GM19025 (cell line): ENCODE measurements at regions not wholly inside any gene's neighbourhood (a gene's known extent, or its start where the extent isn't known, plus 50 kb on each side); places are given as distances from the start of the nearest gene placed in this dataset.
"Not testable (repeated sequence)": the region's sequence is repeated elsewhere in the genome, so short reads cannot be mapped to it uniquely, and the experiment has no call there.

ENCODE experiments used
- ATAC-seq: cut with Tn5 transposase; IDR thresholded peaks from one replicate; pipeline ENCODE4 v1.9.1; 2021; ENCODE audit warnings: mild to moderate bottlenecking, low read depth, moderate library complexity; ENCODE audit not compliant: unreplicated experiment

DNA sequence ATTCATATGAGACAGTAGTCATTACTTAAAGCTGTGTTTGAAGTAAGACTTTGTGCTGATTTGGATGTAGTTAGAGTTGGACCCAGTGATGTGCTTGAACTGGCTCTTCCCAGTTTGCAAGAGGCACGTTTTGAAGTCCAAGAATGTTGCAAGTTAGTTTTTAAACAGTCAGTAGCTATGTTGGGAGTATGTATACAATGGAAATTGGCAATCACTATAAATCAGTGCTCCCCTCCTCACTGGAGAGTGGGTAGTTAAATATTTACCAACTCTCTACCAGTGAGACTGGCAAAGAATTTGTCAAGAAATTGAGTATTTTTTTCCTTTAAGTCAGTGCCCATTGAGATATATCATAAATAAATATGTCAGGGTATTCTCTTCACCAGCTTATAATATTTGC is 191.9 kb upstream of the SPRY1 start:
- no peak for ATAC-seq

DNA sequence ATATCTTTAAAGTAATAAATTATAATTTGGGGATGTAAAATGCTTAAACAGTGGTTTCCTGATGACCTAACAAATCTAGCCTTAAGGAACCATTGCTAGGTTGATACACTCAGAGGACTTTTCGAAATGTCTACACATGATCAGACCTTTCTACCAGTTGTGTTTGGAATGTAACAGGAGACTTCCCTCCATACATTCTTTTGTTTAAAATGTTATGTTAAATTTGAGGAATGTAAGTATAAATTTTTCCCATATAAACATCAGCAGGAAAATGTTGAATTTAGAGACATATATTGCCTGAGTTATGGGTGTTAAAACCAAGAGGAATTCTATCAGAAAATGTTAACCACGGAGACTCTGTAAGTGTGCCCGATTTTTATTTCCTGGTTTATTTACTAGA is 190.6 kb upstream of the SPRY1 start:
- no peak for ATAC-seq

DNA sequence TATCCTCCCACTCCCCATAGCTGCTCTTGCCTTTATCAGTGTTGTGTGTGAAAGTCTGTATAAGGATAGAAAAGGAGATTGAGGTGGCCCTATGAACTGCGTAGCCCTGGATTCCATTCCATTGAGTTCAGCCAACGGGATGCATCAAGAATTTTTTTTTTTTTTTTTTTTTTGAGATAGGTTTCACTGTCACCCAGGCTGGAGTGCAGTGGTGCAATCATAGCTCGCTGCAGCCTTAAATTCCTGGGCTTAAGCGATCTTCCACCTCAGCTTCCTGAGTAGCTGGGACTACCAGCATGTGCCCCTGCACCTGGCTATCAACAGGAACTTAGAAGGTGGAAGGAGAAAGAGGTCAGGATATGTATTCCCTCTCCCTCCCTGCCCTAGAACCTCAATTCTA is 187.2 kb upstream of the SPRY1 start:
- ATAC-seq: no peak

DNA sequence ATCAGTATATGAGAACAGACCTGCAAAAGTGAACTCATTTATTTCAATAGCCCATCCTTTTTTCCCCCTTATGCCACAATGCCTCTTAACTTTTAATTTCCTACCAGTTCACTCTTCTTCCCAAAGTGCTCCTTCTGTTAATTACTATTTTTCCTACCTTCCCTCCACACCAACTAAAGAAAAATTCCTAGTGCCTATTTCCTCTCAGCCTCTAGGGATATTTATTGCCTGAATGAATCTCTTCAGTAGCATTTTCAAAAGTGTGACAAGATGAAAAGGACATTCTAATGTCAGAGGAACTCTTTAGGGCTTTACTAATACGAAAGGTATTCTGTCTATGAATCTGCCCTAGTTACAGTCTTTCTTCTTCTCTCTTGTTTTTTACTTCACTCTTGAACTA is 181.1 kb upstream of the SPRY1 start:
- ATAC-seq: no peak

DNA sequence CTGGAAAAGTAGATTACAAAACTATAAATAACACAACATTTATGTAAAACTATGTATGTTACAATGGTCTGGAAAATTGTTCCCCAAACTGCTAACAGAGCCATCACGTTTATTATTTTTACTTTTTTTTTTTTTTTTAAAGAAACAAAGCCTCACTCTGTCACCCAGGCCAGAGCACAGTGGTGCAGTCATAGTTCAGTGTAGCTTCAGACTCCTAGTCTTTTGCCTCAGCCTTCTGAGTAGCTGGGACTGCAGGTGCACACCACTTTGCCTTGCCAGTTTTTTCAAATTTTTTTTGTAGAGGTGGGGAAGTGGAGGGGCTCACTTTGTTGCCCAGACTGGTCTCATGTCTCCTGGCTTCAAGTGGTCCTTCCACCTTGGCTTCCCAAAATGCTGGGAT is 180.1 kb upstream of the SPRY1 start:
- ATAC-seq: no peak

DNA sequence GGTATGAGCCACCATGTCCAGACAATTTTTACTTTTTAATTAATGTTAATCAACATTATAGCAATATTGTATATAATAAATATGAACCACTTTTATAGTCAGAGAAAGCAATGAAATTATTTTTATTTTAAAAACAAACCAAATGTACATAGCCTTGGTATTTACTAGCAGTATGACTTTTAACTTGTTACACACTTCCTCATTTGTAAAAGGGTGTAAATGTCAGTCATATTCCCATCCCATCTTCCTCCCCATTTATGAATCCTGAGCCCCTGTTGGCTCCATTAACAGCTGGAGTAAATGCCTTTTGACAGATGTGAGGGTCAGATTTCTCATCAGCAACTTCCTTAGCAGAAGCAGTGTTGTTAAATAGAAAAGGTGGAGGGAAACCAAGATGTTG is 179.6 kb upstream of the SPRY1 start:
- no peak for ATAC-seq

DNA sequence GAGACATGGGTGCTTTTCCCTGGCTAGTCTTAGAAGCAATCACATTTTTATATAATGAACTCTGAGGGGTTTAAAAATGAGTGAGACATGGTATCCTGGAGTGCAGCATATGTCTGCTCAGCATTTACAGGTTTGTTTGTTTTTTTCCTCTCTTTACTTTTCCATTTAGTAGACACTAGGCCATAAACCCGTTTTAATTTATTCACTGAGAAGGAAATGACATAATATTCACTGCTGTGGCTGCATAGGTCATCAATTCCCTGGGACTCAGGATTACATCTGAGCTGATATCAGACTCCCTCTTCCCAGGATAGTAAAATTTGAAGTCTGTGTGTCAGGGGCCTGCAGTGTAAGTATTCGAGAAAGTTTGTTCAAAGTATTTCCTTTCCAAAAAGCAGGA is 178.9 kb upstream of the SPRY1 start:
- ATAC-seq: no peak

DNA sequence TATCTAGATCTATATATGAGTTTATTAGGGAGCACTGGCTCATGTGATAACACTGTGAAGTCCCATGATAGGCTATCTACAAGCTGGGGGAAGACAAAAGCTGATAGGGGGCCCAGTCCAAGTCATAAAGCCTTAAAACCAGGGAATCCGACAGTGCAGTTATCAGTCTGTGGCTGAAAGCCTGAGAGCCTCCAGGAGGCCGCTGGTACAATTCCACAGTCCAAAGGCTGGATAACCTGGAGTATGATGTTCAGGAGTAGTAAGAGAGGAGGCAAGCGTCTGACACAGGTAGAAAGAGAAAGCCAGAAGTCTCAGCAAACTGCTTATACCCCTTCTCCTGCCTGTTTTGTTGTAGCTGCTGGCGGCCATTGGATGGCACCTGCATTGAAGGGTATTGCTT is 177.6 kb upstream of the SPRY1 start:
- ATAC-seq: no peak

DNA sequence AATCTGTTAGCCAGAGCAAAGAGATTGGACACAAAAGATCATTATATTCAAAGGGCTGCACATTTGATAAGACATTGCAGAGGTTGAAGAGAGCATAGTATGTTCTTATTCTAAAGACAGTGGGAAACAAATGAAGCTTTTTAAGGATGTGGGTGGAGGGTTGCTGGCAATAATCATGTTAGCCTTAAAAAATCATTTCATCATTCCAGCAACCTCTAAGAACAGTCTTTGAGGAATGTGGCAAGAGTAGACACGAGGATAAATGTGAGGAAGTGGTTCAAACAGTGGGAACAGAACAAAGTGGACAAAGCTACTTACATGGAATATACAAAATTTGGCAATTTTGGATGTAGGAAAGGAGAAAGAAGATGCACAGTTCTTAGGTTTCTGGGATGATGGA is 167.3 kb upstream of the SPRY1 start:
- no peak for ATAC-seq

DNA sequence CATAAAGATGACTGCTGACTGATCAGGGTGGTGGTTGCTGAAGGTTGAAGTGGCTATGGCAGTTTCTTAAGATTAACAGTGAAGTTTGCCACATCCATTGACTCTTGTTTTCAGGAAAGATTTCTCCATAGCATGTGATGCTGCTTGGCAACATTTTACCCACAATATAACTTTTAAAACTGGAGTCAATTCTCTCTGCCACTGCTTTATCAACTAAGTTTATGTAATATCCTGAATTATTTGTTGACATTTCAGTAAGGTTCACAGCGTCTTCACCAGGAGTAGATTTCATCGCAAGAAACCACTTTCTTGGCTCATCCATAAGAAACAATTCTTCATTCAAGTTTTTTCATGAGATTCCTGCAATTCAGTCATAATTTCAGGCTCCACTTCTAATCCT is 166.5 kb upstream of the SPRY1 start:
- ATAC-seq: no peak

DNA sequence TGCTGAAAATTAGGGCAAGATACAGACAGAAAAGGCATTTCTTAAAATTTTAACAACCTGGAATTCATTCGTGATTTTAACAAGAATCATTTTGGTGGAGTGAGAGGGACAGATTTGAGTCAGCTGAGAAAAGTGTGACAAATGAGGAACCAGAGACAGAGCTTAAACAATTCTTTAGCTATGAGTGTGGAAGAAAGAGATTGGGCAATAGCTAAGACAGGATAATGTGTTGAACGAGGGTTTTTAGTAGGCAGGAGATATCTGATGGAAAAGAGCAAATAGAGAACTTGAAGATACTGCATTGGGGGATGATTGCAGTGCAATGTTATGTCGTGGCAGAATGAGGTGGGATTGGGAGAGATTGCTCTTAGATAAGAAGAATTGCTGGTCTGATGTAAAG is 164.2 kb upstream of the SPRY1 start:
- no peak for ATAC-seq

DNA sequence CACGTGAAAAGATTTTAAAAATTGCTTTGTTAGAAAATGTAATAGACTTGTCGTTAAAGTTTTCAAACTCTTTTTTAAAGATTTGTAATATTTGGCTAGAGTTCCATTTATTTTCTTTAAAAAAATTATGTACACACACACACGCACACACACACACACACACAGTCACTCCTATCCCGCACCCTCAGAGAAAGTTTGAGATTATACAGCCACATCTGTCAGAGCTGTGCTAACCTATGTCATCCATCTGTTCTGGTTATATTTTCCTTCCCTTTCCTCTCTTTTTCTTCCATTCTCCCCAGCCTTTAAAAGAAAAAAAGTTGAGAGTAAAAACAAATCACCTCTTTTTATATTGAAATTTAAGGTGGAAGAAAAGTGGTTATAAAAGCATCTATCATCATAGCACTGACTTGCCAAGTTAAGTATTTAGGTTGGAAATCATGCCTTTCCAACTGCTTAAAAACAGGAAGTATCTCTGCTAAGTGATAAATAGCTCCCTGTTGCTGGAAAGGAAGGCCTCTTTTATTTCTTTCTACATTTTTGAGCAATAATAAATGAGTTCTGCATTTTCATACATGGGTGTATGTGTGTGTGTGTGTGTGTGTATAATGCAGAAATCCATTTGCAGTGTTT is 163.3 kb upstream of the SPRY1 start:
- no peak for ATAC-seq

DNA sequence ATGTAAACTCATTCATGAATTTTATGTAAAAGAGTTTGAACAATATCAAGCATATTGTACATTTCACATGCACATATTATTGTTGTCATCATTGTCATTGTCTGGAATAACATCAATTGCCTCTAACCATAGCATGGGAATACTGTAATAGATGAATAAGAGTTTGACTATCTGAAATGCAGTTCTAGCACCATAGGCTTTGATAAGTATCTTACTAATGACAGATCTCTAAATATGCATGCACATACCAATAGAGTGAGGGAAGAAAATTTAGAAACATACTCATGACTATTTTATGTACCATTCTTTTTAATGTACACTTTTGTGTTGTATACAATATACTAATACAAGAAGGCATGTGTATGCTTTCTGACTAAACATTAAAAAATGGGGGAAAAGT is 161.6 kb upstream of the SPRY1 start:
- no peak for ATAC-seq

DNA sequence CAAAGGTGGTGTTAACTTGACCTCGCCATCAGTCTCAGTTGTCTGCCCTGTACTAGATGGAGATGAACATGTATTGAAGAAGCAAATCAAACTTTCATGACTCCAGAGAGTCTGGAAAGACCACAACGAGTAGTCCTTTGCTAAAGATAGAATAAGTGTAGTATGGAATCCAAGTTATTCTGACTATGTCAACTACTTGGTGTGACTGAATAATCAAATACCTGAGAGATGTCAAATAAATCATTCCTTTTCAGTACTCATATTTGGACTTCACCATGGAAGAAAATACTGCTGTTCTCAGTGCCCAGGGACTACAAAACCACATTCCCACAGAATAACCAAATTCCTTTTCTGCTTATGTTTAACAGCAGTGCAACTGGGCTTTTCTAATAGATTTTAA is 161.2 kb upstream of the SPRY1 start:
- ATAC-seq: no peak

DNA sequence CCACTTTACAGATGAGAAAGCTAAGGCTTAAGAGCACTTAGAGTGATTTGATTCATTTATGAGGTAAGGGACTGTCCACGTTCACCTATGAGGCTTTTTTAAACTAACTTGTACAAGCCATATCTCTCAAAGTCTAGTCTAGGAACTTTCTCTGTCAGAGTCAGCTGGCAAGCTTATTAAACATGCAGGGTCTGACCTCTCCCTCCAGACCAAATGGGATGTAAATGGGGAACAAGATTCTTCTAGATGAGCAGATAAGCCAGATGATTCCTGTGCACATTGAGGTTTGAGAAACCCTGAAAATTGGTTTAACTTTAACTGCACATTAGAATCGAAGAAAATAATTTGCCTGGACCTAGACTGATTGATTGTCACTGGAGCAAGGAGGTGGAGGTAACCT is 160.0 kb upstream of the SPRY1 start:
- ATAC-seq: no peak

DNA sequence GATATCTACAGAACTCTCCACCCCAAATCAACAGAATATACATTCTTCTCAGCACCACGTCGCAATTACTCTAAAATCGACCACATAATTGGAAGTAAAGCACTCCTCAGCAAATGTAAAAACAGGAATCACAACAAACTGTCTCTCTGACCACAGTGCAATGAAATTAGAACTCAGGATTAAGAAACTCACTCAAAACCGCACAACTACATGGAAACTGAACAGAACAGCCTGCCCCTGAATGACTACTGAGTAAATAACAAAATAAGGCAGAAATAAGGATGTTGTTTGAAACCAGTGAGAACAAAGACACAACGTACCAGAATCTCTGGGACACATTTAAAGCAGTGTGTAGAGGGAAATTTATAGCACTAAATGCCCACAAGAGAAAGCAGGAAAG is 156.3 kb upstream of the SPRY1 start:
- ATAC-seq: not testable (repeated sequence)

DNA sequence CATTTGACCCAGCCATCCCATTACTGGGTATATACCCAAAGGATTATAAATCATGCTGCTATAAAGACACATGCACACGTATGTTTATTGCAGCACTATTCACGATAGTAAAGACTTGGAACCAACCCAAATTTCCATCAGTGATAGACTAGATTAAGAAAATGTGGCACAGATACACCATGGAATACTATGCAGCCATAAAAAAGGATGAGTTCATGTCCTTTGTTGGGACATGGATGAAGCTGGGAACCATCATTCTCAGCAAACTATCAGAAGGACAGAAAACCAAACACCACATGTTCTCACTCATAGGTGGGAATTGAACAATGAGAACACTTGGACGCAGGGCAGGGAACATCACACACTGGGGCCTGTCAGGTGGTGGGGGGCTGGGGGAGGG is 153.4 kb upstream of the SPRY1 start:
- not testable (repeated sequence) for ATAC-seq

DNA sequence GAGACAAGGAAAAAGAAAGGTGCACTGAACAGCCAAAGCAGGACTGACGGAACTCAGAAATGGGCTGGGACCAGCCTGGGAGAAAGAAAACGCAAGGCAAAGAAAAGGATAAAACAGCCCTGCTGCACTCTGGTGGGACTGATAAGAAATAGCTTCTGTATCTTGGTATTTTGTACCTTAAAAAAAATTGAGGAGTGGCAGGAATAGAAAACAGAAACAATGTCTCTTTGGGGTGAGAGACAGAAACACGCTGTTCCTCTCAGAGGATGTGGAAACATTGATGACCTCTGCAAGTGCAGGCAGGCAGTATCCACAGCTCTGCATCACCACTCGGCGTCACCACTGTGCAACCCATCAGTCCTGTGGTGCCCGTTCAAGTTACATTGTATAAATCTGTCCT is 152.5 kb upstream of the SPRY1 start:
- ATAC-seq: no peak

DNA sequence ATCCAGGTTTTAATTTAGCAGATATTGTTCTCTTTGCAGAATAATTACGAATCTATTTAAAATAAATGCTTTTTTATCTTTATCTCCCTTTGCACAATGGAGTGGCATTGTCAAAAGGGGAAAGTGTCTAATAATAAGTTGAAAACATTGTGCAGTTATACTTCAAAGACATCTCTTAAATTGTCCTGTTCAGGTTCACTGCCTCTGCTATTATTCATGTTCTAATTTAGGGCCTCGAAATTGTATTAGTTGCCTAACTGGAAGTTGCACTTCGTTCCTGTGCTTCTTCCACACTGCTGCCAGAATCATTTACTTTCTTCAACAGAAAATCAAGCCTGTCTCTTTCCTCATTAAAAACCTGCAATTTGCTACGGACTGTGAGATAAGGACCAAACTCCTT is 150.5 kb upstream of the SPRY1 start:
- ATAC-seq: no peak

DNA sequence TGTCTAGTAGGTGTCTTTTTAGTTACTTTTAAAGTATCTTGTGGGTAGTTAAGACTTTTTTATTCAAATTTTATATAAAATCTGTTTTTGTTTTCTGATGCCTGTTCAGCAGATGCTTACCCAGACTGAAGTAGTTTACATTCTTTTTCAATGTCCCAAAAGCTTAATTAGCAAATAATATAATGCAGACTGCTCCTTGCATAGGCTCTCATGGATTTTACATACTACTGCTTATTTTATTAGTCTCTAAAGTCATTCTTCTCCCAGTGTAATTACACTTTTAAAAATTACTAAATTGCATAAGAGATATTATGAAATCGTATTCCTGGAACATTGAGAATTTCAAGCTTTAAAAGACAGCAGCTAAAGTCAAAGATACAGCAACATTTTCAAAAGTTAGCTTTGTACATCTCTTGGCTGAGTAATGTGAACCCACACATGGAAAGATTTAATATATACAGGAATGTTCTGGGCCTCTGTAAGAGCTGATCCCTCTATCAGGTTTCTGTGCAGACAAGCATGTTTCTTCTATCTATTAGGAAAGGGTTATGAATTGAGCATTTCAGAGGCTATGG is 148.4 kb upstream of the SPRY1 start:
- ATAC-seq: no peak

DNA sequence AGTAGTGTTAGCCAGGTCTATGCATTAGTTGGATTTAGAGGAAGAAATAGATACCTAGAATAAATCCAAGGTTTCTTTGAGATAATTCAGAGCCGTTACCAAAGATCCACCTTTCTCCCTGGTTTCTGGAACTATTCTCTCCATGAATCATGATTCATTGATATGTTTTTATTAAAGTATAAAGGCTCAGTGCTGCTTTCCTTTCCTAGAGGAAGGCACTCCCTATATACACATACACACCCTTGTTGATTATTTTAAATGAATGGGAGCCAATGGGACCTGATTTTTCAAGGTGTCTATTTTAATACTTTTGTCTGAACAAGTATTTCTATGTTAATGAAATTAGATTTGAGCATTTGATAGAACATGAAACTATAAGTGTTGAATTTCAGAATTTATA is 146.8 kb upstream of the SPRY1 start:
- ATAC-seq: no peak

DNA sequence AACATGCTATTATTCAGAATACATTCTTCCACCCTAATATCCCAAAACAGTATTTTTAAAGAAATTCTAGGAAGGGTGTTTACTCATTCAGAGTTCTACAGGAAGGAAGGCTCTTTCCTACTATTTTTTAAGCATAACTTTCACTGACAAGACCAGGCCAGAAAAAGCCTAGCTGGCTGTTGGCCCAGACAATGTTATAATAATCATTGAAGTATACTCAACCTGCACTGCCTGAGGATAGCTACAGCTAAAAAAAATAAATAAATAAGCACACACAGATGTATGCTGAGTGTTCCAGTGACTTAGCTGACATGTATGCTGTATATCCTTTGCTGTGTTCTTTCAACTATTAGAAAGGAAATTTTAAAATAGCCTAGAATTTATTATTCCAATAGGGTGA is 145.8 kb upstream of the SPRY1 start:
- ATAC-seq: no peak

DNA sequence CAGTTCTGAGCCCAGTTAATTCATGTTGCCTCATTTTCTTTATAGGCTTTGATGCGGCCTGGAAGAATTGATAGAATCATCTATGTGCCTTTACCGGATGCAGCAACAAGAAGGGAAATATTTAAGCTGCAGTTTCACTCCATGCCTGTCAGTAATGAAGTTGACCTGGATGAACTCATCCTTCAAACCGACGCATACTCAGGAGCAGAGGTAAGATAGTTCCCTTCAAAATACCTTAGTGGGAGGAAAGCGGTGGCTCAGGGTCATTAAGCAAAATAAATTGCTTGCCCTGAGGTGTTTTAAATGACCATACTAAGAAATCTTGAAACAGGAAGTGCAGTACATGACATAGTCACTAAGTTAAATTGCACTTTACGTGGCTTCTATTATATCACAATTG is 140.6 kb upstream of the SPRY1 start:
- no peak for ATAC-seq
